WTC11 (cell line): ENCODE measurements at regions not wholly inside any gene's neighbourhood (a gene's known extent, or its start where the extent isn't known, plus 50 kb on each side); places are given as distances from the start of the nearest gene placed in this dataset.
"Not testable (repeated sequence)": the region's sequence is repeated elsewhere in the genome, so short reads cannot be mapped to it uniquely, and the experiment has no call there.

Experiments
- ATAC-seq: fragments of 200-7000 bp; cut with Tn5 transposase; 2 replicates; pipeline ENCODE4 v1.10.0; 2021; ENCODE audit warnings: mild to moderate bottlenecking, moderate library complexity
- CTCF ChIA-PET: fragments of 300-600 bp; sonication (Branson Sonifier 250); formaldehyde crosslinking; loops from one replicate; lab custom pipeline; 2021; ENCODE audit warnings: antibody characterized with exemption; lab: Charles Lee
- POLR2A ChIA-PET: fragments of 350-600 bp; sonication (Branson Sonifier 250); formaldehyde crosslinking; loops from one replicate; lab custom pipeline; 2021; ENCODE audit warnings: antibody characterized with exemption; lab: Charles Lee
- DNase-seq: peaks from one replicate; pipeline ENCODE4 v3.0.0; 2021; ENCODE audit warnings: low spot score
- H3K27ac Mint-ChIP-seq: 2 replicates; pipeline ENCODE4 v1.8.0; 2021; ENCODE audit warnings: mixed read lengths
- H3K27me3 Mint-ChIP-seq: 2 replicates; pipeline ENCODE4 v1.8.0; 2021; ENCODE audit warnings: low read depth, mild to moderate bottlenecking, moderate library complexity, mixed read lengths
- H3K36me3 Mint-ChIP-seq: 2 replicates; pipeline ENCODE4 v1.8.0; 2021; ENCODE audit warnings: mixed read lengths
- H3K4me1 Mint-ChIP-seq: 2 replicates; pipeline ENCODE4 v1.8.0; 2022; ENCODE audit warnings: mixed read lengths
- H3K4me3 Mint-ChIP-seq: 2 replicates; pipeline ENCODE4 v1.8.0; 2021; ENCODE audit warnings: mild to moderate bottlenecking, moderate library complexity, mixed read lengths
- H3K9me3 Mint-ChIP-seq: 2 replicates; pipeline ENCODE4 v1.8.0; 2021; ENCODE audit warnings: mixed read lengths
- CTCF ChIP-seq: fragments of 200-600 bp; IDR thresholded peaks from 2 replicates; pipeline ENCODE4 v1.8.0; 2022; ENCODE audit warnings: antibody characterized with exemption
- E2F1 ChIP-seq: sonication (generic); formaldehyde crosslinking; IDR thresholded peaks from 2 replicates; pipeline ENCODE4 v1.8.0; 2022; ENCODE audit warnings: mild to moderate bottlenecking, missing genetic modification reagents
- ERG ChIP-seq: fragments of 250-450 bp; sonication (Bioruptor Pico); IDR thresholded peaks from 2 replicates; pipeline ENCODE4 v1.8.0; 2021; ENCODE audit warnings: mild to moderate bottlenecking
- FOXP4 ChIP-seq: sonication (generic); formaldehyde crosslinking; IDR thresholded peaks from 2 replicates; pipeline ENCODE4 v1.8.0; 2022; ENCODE audit warnings: mild to moderate bottlenecking, missing genetic modification reagents
- GABPB1 ChIP-seq: sonication (generic); formaldehyde crosslinking; IDR thresholded peaks from 2 replicates; pipeline ENCODE4 v1.8.1; 2023; ENCODE audit warnings: mild to moderate bottlenecking, missing genetic modification reagents
- HMGA2 ChIP-seq: fragments of 250-450 bp; sonication (Bioruptor Pico); IDR thresholded peaks from 2 replicates; pipeline ENCODE4 v1.4.0; 2021; ENCODE audit warnings: mild to moderate bottlenecking, moderate library complexity
- JAZF1 ChIP-seq: fragments of 250-450 bp; sonication (Bioruptor Pico); IDR thresholded peaks from 2 replicates; pipeline ENCODE4 v1.9.0; 2021; ENCODE audit warnings: moderate library complexity, mild to moderate bottlenecking, inconsistent platforms
- MAX ChIP-seq: sonication (generic); formaldehyde crosslinking; IDR thresholded peaks from 2 replicates; pipeline ENCODE4 v1.8.0; 2022; ENCODE audit warnings: mild to moderate bottlenecking, missing genetic modification reagents
- OVOL2 ChIP-seq: fragments of 250-450 bp; sonication (Bioruptor Pico); IDR thresholded peaks from 2 replicates; pipeline ENCODE4 v1.9.0; 2021; ENCODE audit warnings: mild to moderate bottlenecking, borderline replicate concordance
- RORB ChIP-seq: fragments of 250-450 bp; sonication (Bioruptor Pico); IDR thresholded peaks from 2 replicates; pipeline ENCODE4 v1.9.0; 2021; ENCODE audit warnings: mild to moderate bottlenecking
- TEAD1 ChIP-seq: sonication (generic); formaldehyde crosslinking; IDR thresholded peaks from 2 replicates; pipeline ENCODE4 v1.8.0; 2022; ENCODE audit warnings: mild to moderate bottlenecking, missing genetic modification reagents
- TEAD4 ChIP-seq: sonication (generic); formaldehyde crosslinking; IDR thresholded peaks from 2 replicates; pipeline ENCODE4 v1.8.0; 2022; ENCODE audit warnings: mild to moderate bottlenecking, missing genetic modification reagents
- USF2 ChIP-seq: sonication (generic); formaldehyde crosslinking; IDR thresholded peaks from 2 replicates; pipeline ENCODE4 v1.8.1; 2023; ENCODE audit warnings: mild to moderate bottlenecking, missing genetic modification reagents, moderate library complexity
- ZNF121 ChIP-seq: sonication (generic); formaldehyde crosslinking; IDR thresholded peaks from 2 replicates; pipeline ENCODE4 v1.8.0; 2023; ENCODE audit warnings: missing genetic modification reagents
- ZNF416 ChIP-seq: fragments of 250-450 bp; sonication (Bioruptor Pico); IDR thresholded peaks from 2 replicates; pipeline ENCODE4 v1.9.0; 2021; ENCODE audit warnings: mild to moderate bottlenecking, inconsistent platforms
- ZNF425 ChIP-seq: fragments of 250-450 bp; sonication (Bioruptor Pico); conservative IDR thresholded peaks from 2 replicates; pipeline ENCODE4 v1.9.0; 2021; ENCODE audit warnings: mild to moderate bottlenecking
- ZNF671 ChIP-seq: fragments of 250-450 bp; sonication (Bioruptor Pico); IDR thresholded peaks from 2 replicates; pipeline ENCODE4 v1.8.0; 2021; ENCODE audit warnings: mild to moderate bottlenecking

- no peak for TF ChIP-seq USF2 (CRISPR knock-in tag)
- no peak for TF ChIP-seq JAZF1
- no peak for TF ChIP-seq GABPB1 (CRISPR knock-in tag)
- TF ChIP-seq ERG (CRISPR knock-in tag), result no peak
- no peak for TF ChIP-seq ZNF121 (CRISPR knock-in tag)
- no peak for TF ChIP-seq FOXP4 (CRISPR knock-in tag)
- TF ChIP-seq, all 79 proteins: peak for 0
Measured at GRCh38 chr1:203996126-203996525, 76.8 kb upstream of the SOX13 start (continued).

- H3K27ac Mint-ChIP-seq, POLR2A ChIA-PET, H3K4me3 Mint-ChIP-seq, ATAC-seq, DNase-seq: not testable (repeated sequence)
- Mint-ChIP-seq H3K4me1 (peaks cover 58% of the 10 kb centered on the region), H3K36me3 (peaks cover 15% of the 10 kb centered on the region), H3K27me3 (peaks cover 32% of the 10 kb centered on the region), H3K9me3 (peaks cover 16% of the 10 kb centered on the region)
- CTCF ChIA-PET, result interaction anchor here (0.9 to 1.2 kb wide), 2 partner anchors 127 to 130 kb away, joined by 3 to 4 read pairs; no protein-coding TSS in a partner anchor
Measured at GRCh38 chr1:203998571-203998970, 74.3 kb upstream of the SOX13 start.

- H3K27ac Mint-ChIP-seq, result no peak overlapping the region
- CTCF ChIA-PET, result interaction anchor here (1.2 kb wide), 1 partner anchor 129 kb away, joined by 3 read pairs; no protein-coding TSS in a partner anchor
- peaks cover 15% of the 10 kb centered on the region for H3K36me3 Mint-ChIP-seq
- H3K4me3 Mint-ChIP-seq, result no peak overlapping the region
- DNase-seq, result no peak
- peaks cover 16% of the 10 kb centered on the region for H3K9me3 Mint-ChIP-seq
- H3K27me3 Mint-ChIP-seq, result peaks cover 27% of the 10 kb centered on the region
- POLR2A ChIA-PET, result no interaction called here
- TF ChIP-seq ZNF416 (CRISPR knock-in tag) (no peak), TEAD1 (CRISPR knock-in tag) (no peak), ZNF671 (CRISPR knock-in tag) (no peak)
- TF ChIP-seq, all 79 proteins: peak for 0
- H3K4me1 Mint-ChIP-seq, result peaks cover 65% of the 10 kb centered on the region
- no peak for ATAC-seq
Measured at GRCh38 chr1:203999618-204000017, 73.3 kb upstream of the SOX13 start.

GRCh38 chr1:204001166-204001901, 71.6 kb upstream of the SOX13 start:
- POLR2A ChIA-PET, result no interaction called here
- peaks cover 48% of the 10 kb centered on the region for H3K4me1 Mint-ChIP-seq
- H3K36me3 Mint-ChIP-seq, result peaks cover 15% of the 10 kb centered on the region
- no peak overlapping the region for H3K4me3 Mint-ChIP-seq
- CTCF ChIA-PET, result no interaction called here
- peaks cover 13% of the 10 kb centered on the region for H3K27me3 Mint-ChIP-seq
- no peak overlapping the region for H3K27ac Mint-ChIP-seq
- H3K9me3 Mint-ChIP-seq, result peaks cover 16% of the 10 kb centered on the region
- no peak for DNase-seq
- no peak for ATAC-seq
- TF ChIP-seq CTCF, result no peak
- TF ChIP-seq E2F1, result no peak
- no peak for TF ChIP-seq HMGA2 (CRISPR knock-in tag)
- no peak for TF ChIP-seq TEAD4 (CRISPR knock-in tag)
- TF ChIP-seq MAX (CRISPR knock-in tag), result no peak
- no peak for TF ChIP-seq OVOL2
- TF ChIP-seq RORB, result no peak
- TF ChIP-seq ZNF425 (CRISPR knock-in tag), result no peak
- TF ChIP-seq, all 79 proteins: peak for 0
